ENCODE measurements at regions not wholly inside any gene's neighbourhood (a gene's known extent, or its start where the extent isn't known, plus 50 kb on each side); places are given as distances from the start of the nearest gene placed in this dataset.

DNA sequence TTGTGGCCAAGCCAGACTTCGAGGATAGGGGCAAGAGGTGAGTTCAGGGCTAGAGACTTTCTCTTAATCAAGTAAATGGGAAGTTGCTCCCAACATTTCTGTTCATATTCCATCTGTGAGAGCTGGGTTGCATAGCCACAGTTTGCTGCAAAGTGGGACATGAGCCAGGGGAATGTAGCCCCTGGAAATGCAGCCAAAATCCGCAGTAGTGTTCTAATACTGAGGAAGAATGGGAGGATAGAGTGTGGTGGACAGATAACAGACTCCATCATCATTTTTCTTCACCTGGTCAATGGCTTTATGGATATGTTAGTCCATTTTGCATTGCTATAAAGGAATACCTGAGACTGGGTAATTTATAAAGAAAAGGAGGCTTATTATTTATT, 177.7 kb downstream of the SKIDA1 start:
- TF ChIP-seq, protein P1, sequence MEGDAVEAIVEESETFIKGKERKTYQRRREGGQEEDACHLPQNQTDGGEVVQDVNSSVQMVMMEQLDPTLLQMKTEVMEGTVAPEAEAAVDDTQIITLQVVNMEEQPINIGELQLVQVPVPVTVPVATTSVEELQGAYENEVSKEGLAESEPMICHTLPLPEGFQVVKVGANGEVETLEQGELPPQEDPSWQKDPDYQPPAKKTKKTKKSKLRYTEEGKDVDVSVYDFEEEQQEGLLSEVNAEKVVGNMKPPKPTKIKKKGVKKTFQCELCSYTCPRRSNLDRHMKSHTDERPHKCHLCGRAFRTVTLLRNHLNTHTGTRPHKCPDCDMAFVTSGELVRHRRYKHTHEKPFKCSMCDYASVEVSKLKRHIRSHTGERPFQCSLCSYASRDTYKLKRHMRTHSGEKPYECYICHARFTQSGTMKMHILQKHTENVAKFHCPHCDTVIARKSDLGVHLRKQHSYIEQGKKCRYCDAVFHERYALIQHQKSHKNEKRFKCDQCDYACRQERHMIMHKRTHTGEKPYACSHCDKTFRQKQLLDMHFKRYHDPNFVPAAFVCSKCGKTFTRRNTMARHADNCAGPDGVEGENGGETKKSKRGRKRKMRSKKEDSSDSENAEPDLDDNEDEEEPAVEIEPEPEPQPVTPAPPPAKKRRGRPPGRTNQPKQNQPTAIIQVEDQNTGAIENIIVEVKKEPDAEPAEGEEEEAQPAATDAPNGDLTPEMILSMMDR (conservative IDR thresholded peaks at IDR 0.05 in 1 of 2, IDR thresholded peaks at IDR 0.05 in 1 of 2; ENCODE audit: extremely low read depth in 1 of 2, insufficient read depth in 1 of 2, low read depth in 1 of 2, low read length in 2 of 2) = no peak
- TF ChIP-seq EZH2 (IDR thresholded peaks at IDR 0.05; ENCODE audit: borderline replicate concordance, low read length) = no peak

Data from mammary epithelial cell (primary cell).